ENCODE measurements at regions not wholly inside any gene's neighbourhood (a gene's known extent, or its start where the extent isn't known, plus 50 kb on each side); places are given as distances from the start of the nearest gene placed in this dataset.
"Not testable (repeated sequence)": the region's sequence is repeated elsewhere in the genome, so short reads cannot be mapped to it uniquely, and the experiment has no call there.

GRCh38 chr7:55721004-55721403 is 141.5 kb downstream of the SEPTIN14 start:
- TF ChIP-seq NFE2L2 (IDR thresholded peaks at IDR 0.05; ENCODE audit: low read length); ZSCAN12 (CRISPR knock-in tag; IDR thresholded peaks at IDR 0.05); HNF4G (IDR thresholded peaks at IDR 0.05; ENCODE audit: borderline replicate concordance, low read depth, low read length); HNF4G (CRISPR knock-in tag; IDR thresholded peaks at IDR 0.05; ENCODE audit: borderline replicate concordance, low read depth); ELF1 (CRISPR knock-in tag; IDR thresholded peaks at IDR 0.05); CEBPZ (IDR thresholded peaks at IDR 0.05; ENCODE audit: low read length); CTCF (CRISPR knock-in tag; IDR thresholded peaks at IDR 0.05); ZBTB33 (CRISPR knock-in tag; IDR thresholded peaks at IDR 0.05); CHCHD3 (CRISPR knock-in tag; IDR thresholded peaks at IDR 0.05); SUZ12 (IDR thresholded peaks at IDR 0.05; ENCODE audit: low read depth, low read length): not testable (repeated sequence)
